Adipose tissue (tissue), 3 donors: ENCODE measurements at regions not wholly inside any gene's neighbourhood (a gene's known extent, or its start where the extent isn't known, plus 50 kb on each side); places are given as distances from the start of the nearest gene placed in this dataset.
"Not testable (repeated sequence)": the region's sequence is repeated elsewhere in the genome, so short reads cannot be mapped to it uniquely, and the experiment has no call there.

Experiments used
- H3K27ac ChIP-seq: one replicate; pipeline ENCODE4 v1.5.1; 2013; ENCODE audit warnings: low read depth, low read length
- WGBS, 3 donors: extraction: QIAGEN DNeasy Blood & Tissue Kit; methylation state at CpG; one replicate each; pipeline ENCODE4 v1.1.7; 2013; 5-methylcytosine and 5-hydroxymethylcytosine counted together
- donor health status: healthy with polysubstance abuse.
- donor health status: Bipolar disorder and iron deficiency.
- donor health status: healthy.

DNA sequence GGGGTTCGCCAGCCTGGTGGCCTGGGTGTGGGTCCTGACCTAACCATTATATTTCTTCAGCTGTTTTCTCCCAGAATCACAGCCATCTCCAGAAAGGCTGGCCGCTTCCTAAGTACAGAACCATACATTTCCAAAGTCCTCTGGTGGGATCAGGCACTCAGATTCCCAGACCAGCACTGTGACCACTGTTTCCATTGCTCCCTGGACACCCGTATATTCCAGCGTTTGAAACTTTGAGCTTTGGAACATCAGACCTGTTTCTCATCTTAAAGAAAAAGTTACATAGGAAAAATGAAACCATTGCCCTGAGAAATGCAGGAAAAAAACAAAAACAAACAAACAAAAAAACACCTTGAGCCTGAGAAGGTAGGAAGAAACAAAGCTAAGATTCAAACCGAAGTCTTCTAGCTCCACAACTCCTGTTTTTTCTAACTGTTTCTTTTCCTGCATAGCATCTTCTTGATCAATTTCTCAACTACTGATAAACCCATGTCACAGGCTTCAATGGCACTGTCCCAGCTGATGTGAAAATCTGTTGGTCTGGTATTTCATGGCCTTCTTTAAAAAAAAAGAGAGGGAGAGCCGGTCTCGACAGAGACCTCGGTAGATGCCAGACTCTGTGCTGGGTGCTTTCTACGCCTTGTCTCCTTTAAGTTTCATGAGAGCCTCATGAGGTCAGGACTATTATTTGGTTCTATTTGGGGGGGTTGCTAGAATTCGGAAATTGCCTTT is 221.3 kb downstream of the TOMM20 start:
- no peak overlapping the region for H3K27ac ChIP-seq
- 40 to 78% (median 69%) methylated on average over 10 of the region's 10 CpGs for WGBS, 3 donors

DNA sequence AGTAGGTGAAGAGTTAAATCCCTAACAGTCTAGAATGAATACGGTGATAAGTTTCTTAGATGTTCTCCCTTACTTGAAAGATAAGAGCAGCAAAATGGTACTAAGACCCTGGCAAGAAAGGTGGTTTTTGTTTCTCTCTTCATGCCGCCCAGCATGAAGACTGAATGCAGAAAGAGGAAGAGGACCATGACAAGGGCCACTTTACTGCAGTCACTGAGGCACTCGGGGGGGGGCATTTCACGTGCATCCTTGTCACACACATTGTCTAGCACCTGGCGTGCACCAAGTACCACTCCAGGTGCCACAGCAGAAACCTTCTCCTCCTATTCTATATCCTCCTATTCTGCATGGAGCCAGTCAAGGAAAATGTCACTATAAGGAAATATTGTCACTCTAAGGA is 222.0 kb downstream of the TOMM20 start:
- 83 to 90% (median 85%) methylated on average over 5 of the region's 5 CpGs for whole genome bisulfite sequencing, 3 donors
- no peak overlapping the region for H3K27ac ChIP-seq

DNA sequence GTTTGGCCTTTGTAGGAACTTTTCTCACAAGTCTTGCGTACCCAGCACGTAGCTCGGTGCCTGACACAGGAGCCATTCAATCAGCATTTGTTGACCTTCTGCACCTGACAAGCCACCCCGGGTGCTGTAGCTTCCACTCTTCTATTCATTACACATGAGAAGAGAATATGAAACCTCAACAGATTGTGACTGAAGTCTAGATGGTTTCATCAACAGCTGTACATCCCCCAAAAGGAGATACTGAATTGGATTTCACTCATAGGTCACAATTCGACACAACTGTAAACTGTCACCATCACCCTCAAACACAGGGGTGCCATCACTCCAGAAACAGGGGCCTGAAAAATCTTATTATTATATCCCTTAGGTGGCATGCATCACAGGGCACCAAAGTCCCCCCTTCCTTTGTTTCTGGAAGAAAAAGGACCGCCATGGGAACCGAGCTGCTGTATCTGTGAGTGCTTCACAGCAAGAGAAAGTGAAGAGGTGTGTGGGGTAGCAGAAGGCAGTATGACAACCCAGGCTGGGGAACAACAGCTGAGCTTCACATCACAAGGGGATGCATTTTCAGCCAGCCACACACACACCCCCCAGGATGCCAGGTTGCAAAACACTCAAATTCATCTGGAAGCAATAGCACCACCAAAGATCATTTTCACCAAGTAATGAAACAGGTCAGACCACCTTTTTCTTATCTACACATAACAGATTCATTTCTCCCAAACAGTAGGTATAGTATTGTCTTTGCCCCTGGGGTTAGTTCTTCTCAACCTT is 225.7 kb downstream of the TOMM20 start:
- no peak overlapping the region for H3K27ac ChIP-seq
- 84 to 94% (median 93%) methylated on average over 7 of the region's 7 CpGs for WGBS, 3 donors

DNA sequence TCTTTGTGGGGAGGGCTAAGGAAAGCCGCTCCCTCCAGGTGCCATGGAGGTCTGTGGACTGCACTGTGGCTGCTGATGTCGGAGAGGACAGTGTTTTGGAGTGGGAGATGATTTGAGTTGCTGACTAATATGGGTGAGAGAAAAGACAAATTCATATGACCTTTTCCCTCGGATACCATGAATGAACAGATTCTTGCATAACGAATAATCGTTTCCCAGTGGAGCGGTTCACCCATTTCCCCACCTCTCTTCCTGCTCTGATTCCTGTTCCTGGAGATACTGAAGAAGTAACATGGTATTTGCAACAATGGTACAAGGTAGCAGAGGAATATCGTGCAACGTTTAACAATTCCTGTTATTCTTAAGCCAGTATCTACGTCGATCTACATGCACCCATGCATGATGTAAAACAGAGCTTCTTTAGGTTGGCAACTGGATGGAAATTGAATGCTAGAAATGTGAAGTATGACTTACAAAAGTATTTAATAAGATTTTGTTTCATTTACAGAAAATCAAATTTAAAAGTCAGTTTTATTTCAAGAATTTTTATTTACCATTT is 227.1 kb downstream of the TOMM20 start:
- H3K27ac ChIP-seq: no peak overlapping the region
- 65 to 89% (median 72%) methylated on average over 10 of the region's 10 CpGs for WGBS, 3 donors

DNA sequence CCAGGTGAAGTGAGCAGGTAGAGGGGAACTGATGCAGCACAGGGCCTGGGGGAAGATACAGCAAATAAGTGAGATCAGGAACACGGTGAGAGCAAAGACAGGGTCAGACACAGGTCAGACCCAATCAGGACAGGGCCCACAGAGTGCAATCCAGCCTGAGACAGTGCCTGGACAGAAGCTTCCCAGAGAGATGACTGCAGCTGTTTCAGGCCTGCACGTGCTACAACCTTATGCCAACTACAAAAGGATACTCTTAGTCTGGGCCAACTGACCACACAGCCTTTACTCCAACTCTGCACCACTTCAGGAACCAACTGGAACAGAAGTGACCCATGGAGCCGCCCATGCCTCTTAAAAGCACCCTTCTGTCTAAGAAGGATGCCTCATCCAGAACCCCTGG is 228.0 kb downstream of the TOMM20 start:
- 90 to 92% (median 90%) methylated on average over 3 of the region's 3 CpGs for WGBS, 3 donors
- H3K27ac ChIP-seq: no peak overlapping the region

DNA sequence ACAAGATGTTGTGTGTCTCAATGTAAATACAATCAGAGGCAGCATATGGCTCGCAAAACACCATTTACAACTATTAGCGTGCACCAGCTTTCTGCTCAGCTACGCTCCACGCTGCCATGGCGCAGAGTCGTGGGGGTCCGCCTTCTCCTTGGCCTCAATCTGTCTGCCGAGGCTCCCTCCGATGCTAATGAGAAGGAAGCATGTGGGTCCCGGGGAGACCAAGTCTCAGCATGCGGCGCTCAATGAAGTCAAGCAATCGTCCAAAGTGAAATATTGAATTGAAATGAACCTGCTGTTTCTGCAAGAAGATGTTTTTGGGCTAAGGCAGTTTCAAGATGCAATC is 228.9 kb downstream of the TOMM20 start:
- 94 to 97% (median 95%) methylated on average over 13 of the region's 13 CpGs for WGBS, 3 donors
- no peak overlapping the region for H3K27ac ChIP-seq

DNA sequence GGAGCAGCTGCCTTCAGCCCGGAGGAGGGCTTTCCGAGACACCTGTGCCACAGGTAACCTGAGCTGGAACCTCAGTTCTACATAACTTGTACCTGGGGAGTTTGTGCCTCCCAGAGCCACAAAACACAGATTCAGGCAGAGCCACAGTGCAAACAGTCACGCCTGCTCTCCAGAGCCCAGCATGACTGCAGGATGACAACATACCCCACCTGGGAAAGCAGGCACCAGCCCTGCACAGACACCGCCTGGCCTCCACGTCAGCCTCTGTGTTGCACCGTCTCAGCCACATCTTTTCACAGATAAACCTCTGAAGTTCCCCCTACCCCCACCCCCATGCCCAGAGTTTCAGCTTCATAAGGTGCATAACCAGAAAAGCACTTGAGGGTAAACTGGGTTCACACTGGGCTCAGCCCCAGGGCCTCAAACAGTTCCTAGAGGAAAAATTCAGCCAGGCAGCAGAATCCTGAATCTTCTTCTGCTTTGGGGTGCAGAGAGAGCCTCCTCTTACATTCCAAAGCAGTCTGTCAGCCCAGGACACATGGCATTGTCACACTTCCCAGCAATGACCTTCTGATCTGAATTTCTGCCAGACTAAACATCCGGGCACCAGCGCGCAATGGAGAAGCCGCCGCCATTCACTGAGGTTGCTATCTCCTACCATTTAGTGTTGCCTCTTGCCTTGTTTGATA is 229.5 kb downstream of the TOMM20 start:
- no peak overlapping the region for H3K27ac ChIP-seq
- WGBS, 3 donors: 51 to 72% (median 70%) methylated on average over 11 of the region's 11 CpGs

DNA sequence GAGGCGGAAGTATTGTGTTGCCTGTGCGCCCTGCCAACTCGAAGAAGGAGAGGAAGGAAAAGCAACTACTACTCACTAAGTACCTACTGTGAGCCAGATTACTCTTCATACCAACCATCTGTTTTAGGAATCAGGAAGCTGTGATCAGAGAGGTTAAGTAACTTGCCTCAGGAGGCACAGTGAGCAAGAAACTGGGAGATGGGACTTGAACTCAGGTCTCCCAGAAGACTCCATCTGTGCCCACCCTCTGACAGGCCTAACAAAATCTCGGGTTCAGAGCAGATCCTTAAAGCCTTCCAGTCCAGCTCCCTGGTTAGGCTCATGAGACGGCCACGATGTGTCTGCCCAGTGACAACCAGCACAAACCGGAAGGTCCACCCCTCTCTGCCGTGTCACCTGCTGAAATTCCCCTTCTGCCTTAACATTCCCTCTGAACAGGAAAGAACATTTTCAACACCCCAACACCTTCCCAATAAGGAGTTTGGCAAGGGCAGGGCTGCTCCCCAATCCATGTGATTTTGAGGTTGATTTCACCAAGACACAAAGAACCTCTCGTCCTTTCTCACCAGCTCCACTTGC is 230.1 kb downstream of the TOMM20 start:
- H3K27ac ChIP-seq: no peak overlapping the region
- WGBS, 3 donors: 67 to 84% (median 78%) methylated on average over 9 of the region's 9 CpGs

DNA sequence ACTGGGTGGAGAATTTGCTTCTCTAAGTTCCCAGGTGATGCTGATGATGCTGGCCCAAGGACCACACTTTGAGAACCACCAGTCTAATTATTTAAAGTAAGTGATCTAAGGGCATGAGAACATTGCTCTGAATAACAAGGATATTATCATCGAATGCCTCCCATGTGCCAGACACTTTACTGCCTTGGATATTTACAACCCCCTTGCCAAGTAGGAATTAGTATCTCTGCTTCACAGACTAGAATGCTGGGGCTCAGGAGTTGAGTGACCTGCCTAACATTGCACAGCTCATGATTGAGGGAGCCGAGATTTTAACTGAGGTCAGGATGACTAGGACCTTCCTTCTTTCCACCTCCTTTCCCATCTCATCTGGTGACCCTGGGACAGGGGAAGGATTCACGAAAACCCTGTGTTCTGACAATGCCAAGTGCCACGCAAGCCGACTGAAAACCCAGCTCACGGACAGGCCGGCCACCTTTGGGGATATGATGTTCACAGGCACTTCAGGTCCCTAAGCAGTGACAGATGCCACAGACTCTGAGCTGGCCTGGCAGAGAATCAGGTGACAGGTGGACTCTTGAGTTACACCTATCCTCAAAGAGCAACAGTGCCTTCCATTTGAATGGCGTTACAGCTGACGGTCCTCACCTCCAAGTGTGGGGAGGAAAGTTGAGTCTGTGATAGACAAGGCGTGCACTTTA is 230.7 kb downstream of the TOMM20 start:
- 79 to 95% (median 84%) methylated on average over 10 of the region's 10 CpGs for WGBS, 3 donors
- no peak overlapping the region for H3K27ac ChIP-seq

DNA sequence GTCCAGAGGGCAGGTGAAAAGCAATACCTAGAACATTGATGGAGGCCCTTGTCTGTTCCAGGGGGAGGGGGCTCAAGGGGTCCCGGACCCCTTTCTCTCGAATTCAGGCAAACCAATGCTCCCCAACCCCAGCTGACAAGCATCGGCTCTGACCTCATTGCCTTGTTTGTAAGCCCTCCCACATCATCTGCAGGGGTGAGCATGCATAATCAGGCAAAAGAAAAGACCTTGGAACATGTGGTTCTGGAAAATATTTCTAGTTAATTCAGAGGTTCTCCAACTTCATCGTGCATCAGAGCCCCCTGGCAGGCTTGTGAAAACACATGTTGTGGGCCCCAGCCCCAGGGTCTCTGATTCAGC is 231.3 kb downstream of the TOMM20 start:
- no peak overlapping the region for H3K27ac ChIP-seq
- WGBS, 3 donors: 61 to 79% (median 64%) methylated on average over 4 of the region's 4 CpGs

DNA sequence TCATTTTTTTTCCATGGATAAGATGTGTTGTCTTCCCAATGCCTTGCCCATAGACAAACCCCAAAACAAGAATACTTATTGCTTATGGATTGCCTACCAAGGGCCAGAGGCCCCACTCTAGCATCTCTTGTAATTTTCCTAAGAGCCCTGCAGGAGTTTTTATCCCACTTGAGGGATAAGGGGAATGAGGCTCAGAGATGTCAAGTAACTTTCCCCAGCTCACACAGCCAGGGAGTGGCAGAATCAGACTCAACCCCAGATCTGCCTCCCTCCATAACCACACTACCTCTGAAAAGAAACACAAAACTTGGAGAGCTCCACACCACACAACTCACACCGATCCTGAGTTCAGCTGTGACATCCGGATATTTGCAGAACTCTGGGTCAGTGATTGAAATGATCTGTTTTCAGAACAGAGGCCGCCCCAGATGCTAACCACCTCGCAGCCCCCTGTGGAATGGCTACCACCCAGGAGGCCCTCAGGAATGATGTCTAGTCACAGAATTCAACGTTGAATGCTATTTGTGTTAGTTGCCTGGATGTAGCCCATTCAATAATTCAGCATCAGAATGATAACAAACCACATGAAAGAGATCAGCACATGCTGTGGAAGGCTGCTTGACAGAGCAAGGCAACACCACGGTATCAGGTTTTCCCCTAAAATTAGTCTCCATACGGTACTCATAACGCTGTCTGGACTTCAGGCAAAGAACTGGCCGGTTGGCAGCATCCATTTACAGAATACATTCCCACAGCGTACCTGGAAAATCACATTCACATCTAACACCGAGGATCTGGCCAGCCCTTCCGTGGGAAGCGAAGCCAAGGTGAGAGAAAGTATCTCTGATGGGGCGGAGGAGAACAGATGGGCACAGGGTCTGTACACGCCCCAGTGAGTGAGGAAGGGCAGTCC is 231.9 kb downstream of the TOMM20 start:
- H3K27ac ChIP-seq: no peak overlapping the region
- 88 to 94% (median 91%) methylated on average over 15 of the region's 15 CpGs for WGBS, 3 donors

DNA sequence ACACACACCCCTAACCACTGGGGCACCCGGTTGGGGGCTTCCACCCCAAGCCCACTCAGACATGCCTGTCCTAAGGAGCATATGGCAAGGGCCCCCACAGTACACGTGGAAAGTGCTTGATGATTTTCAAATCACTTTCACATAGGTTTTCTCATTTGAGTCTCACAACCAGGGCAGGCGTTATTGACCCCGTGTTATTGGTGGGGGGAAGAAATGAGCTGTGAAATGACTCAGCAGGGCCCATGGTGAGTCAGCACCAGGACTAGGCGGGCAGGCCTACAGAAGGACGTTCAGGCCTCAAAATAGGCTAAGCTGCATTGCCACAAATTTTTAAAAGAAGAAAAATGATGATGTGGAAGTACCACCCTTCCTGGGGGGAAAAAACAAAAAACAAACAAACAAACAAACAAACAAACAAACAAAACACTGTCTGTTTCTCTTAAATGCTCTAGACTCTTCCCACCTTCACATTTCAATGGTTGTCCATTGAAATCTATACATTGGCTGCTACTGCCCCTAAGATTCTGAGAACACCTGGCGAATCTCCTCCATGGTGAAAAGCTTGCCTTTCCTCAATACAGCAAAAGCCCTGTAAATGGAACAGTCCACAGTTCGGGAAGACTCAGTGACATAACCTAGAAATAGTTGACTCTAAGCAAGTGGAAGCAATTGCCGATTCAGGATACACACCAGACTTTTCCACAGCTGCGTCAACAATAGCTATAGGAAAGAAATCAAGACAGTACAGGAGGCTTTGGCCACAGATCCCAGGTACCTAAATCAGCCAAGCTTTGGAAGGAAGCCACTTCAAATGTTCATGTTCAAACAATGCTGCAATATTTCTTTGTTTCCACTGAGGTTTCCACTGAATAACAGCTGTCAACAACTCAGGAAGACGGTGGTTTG is 234.7 kb downstream of the TOMM20 start:
- no peak overlapping the region for H3K27ac ChIP-seq
- 60 to 62% (median 61%) methylated on average over 11 of the region's 11 CpGs for WGBS, 3 donors

DNA sequence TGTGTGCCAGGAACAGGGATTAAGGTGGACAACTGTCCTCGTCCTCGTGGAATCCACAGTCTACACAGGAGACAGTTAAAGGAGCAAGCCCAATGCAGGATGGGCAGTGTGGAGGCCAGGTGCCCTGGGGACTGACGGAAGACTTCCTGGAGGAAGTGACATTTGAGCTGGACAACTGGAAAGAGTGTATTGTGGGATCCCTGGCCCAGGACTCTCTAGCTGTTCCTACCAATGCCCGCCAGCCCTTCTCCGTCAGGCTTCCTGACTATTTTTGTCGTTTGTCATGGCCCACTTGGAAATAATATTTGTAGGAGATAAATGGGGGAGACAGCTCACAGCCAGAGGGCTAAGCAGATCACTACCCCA is 235.3 kb downstream of the TOMM20 start:
- H3K27ac ChIP-seq: no peak overlapping the region
- 76 to 94% (median 85%) methylated on average over 6 of the region's 6 CpGs for WGBS, 3 donors

DNA sequence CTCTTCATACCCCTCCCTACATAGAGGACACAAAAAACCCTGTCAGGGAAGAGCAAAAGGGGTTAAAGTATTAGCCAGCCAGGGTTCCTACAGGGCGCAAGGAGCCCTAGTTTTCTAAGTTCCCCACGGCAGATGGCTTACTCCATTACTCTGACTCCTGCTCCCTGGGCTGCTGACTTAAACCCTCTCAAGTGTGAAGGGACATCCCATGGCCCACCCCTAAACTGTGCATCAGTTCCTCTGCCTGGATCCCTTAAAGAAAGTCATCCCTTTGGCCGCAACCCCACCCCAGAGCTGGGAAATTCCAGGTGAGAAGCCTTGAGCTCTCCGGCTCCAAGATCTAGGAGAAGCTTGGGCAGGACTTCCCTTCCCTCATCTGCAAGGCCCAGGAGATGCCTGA is 236.0 kb downstream of the TOMM20 start:
- no peak overlapping the region for H3K27ac ChIP-seq
- WGBS, 3 donors: 79 to 90% (median 82%) methylated on average over 4 of the region's 4 CpGs

DNA sequence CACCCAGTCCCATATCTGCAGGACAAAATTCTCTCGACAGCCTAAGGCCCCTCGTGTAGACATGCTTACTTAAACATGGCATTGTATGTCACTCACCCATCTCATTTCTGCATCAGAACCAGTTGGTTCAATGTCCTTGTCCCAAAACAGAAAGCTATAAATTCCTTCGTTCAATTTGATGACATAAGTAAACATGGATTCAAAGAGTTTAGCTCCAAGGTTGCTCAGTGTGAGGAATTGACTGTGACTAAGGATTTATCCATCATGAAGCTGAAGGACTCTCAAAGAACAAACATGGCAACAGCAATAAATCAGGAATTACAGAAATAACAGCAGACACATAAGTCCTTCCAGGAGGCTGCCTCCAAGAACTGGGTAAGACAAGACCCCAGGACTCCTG is 237.2 kb downstream of the TOMM20 start:
- H3K27ac ChIP-seq: no peak overlapping the region
- WGBS, 3 donors: 62 to 93% (median 92%) methylated on average over 3 of the region's 3 CpGs

DNA sequence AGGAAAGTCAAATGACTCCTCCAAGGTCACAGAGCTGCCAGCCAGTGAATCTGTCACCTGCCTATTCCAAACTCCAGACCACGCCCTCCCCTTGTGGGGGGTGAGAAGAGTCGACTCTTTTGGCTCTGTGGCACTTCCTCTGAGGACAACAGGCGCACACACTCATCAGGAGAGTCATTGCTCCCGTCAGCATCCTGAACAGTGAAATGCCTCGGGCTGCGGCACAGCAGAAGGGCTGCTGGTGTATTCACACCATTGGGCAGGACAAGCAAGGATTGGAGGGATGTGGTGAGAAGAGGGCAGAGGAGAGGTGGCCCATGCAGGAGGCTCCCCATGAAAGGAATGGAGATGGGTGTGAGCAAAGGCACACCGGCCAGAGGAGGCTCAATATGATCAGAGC is 239.0 kb downstream of the TOMM20 start:
- WGBS, 3 donors: 68 to 86% (median 70%) methylated on average over 7 of the region's 7 CpGs
- H3K27ac ChIP-seq: no peak overlapping the region

DNA sequence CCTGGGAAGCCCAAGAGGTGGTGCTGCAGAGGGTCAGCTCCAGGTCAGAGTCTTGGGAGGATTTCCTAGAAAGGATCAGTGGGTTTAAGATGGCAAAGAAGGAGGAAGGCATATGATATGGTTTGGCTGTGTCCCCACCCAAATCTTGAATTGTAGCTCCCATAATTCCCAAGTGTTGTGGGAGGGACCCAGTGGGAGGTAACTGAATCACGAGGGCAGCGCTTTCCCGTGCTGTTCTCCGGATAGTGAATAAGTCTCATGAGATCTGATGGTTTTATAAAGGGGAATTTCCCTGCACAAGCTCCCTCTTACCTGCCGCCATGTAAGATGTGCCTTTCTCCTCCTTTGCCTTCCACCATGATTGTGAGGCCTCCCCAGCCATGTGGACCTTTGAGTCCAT is 240.4 kb downstream of the TOMM20 start:
- not testable (repeated sequence) for H3K27ac ChIP-seq
- 84 to 100% (median 86%) methylated on average over 5 of the region's 5 CpGs for WGBS, 3 donors
